Brain pericyte (primary cell): ENCODE measurements at regions not wholly inside any gene's neighbourhood (a gene's known extent, or its start where the extent isn't known, plus 50 kb on each side); places are given as distances from the start of the nearest gene placed in this dataset.

Experiments used
- DNase-seq: peaks from one replicate; pipeline ENCODE4 v3.0.0-alpha.2; 2012; ENCODE audit warnings: low read depth, low spot score

- DNase-seq = no peak
Measured at GRCh38 chr2:204268458-204268857, 276.8 kb upstream of the PARD3B start.

DNA sequence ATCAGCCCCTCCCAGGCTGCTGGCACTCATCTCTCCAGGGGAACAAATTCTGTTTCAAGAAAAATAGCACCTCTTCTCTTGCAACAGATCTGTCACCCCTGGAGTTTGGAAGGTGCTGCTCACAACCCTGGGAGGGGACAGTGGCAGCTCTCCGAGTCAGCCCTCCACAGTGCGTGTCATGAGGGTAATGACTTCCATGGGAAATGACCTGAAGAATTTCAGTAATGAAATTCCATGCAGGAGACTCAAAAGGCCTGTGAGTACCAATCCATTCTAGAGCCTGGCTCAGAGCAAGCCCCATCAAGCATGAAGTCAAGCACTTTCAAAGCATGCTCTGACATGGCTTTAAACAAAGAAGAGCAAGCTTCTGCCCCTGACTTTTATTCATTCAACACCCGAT lies 276.3 kb upstream of the PARD3B start:
- DNase-seq = no peak

GRCh38 chr2:204272089-204272488 lies 273.2 kb upstream of the PARD3B start:
- DNase-seq = no peak

DNA sequence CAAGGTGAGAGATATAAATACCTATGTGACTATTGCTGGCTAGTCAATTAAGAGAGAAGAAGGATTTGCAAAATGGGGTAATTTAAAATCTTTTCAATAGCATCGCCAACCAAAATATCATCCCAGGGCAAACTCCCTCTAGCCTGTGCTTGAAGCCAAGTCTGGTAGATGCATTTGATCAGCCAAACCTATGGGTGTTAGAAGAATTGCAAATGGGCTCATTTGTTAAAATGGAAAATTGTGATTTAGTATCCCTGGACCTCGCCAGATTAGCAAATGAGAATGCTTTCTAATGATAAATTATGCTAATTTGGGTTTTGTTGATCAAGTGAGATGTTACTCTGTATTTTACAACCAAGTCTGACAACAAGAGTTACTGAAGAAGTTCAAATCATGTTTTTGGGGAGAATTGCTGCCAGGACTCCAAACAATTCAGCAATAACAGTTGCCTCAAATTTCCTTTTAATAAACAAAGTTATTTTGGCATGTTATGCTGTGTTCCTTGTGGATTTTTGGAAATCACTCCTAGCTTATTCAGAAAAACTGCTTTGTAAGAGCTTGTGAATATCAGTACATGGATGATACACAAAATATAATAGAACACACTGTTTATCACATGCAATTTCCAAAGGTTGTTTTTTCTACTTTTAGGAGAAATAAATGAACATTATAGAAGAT lies 272.5 kb upstream of the PARD3B start:
- no peak for DNase-seq

- DNase-seq = no peak
Measured at GRCh38 chr2:204274429-204274828, 270.8 kb upstream of the PARD3B start.

GRCh38 chr2:204274991-204275390 lies 270.3 kb upstream of the PARD3B start:
- no peak for DNase-seq

GRCh38 chr2:204277226-204277625 lies 268.0 kb upstream of the PARD3B start:
- DNase-seq = no peak

DNA sequence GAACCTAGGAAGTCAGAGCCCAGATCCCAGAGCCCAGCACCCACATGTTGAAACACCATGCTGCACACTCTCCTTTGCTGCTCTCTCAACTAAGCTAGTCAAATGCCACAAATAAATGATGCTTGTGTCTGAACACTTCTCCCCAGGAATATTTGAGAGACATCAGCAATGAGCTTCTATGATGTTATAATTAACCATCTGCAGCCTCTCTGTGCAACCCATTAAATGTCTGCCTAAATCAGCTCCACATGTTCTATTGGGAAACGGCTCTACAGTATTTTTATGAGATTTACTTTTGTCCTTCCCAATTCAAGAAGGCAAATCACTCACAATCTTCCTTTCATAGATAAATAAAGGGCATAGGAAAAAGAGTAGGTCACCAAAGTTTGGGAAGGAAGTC lies 266.8 kb upstream of the PARD3B start:
- no peak for DNase-seq

DNA sequence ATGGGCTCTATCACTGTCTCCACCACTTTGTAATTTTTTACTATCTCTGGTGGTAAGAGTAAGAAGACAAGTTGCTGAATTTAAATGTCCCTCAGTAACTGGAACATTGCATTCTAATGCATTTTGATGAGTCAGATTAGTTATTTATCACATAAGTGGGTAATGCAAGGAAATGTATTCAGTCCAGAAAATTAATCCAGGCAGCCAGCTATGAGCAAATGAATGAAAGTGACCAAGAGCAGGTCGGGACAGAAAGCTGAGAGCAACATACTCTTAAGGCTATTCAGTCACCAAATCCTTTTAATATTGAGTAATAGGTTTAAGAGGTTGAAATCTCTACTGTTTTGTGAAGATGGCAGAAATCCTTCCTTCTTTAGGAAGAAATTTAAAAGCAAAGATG lies 265.5 kb upstream of the PARD3B start:
- no peak for DNase-seq

DNA sequence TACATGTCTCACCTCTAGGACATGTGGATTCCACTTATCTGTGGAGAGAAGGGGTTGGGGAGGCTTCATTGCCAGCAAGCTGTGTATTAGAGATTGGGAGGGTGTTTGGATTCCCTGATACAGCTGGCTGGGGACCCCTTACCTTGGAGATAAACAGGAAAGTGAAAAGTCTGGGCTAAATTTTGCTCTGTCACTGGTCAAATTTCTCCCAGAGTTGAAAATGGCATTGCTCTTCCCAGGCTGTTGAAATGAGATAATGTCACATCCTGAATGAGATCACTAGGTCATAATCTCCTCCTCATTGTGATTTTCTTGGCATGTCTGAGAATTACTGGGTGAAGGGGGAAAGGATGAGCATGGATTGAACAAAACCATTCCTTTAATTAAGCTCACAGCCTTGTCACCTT lies 265.0 kb upstream of the PARD3B start:
- no peak for DNase-seq

- DNase-seq = no peak
Measured at GRCh38 chr2:204282081-204282480, 263.2 kb upstream of the PARD3B start.

DNA sequence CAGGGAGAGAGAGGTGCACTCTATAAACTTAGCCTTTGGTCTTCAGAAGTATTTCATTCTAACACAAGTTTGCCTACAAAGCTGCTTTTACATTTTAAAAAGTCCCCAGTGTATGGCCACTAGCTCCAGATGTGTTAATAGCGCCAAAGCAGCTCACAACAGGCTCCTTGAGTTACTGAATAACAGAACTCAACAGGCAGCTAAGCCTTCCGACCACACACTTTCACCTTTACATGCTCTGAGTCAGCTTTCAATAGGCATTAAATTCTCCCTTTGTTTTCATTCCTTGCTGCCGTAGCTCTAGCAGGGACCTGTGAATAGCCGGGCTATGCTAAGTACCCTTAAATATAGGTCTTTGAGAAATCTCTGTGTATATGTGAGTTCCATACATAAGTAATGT lies 262.8 kb upstream of the PARD3B start:
- no peak for DNase-seq

DNA sequence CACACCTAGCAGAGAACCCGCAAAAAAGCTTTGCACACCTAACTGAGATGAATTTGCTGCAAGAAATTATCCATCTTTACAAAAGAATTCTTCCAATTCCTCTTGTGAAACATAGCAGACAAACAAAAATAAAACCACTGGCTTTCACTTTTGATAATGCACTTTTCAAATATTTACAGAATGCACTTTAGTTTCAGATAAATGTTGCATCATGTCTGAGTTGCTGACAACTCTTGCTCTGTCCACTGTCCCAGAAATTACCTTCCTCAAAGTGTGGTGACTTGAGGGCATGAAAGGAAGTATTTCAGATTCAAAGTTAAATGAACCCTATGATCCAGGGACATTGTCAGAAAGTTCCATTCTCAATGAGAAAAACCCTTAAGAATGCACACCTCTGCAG lies 256.2 kb upstream of the PARD3B start:
- DNase-seq = no peak

DNA sequence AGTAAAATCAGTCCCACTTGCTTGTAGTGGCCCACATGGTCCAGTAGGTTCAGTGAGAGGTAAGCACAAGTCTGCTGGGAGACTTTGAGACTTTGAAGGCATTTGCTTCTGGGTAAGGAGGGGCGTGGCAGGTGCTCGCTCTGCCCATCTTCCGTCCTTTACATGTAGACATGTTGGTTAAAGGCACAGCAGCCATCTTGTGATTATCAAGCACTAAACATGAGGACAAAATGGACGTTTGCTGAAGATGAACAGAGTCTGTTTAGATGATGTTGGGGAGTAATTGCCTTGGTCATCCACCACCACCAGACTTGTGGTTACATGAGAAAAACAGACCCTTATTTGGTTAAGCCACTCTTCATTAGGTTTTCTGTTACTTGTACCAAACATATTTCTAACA lies 252.8 kb upstream of the PARD3B start:
- DNase-seq = no peak

DNA sequence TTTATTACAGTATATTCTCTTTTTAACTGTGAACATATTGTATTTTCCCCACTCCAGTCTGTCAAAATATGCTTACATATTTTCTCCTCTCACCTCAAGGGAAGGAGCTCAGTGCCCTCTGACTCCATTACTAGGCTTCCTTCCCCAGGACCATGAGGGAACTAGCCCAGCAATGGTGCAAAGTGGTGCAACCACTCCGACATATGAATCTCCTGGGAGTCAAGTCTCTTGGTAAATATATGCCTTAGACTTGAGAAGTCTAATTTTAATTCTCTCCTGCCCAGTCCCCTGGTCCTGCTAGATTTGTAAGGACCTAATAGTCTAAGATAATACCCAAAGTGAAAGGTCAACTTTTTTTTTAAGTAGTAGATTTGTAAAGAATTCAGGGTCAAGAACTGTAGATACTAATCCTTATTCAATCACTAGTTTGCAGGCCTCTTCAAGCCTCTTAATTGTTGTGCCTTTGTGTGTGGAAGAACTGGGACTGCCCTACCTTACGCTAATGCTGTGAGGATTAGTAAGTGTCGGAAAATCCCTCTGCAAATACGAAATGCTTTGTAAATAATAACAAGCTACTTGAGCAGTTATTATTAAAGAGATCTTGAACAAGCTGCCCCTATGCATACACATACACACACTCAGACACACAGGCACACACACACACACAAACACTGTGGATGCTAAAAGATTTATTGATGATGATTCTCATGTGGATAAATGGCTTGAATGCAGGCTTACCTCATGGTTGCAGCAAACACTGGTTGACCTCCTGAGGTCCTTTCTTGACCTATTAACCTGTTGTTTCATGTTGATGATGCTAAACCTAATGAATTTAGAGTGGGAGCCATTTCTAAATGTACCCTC lies 251.2 kb upstream of the PARD3B start:
- no peak for DNase-seq

- no peak for DNase-seq
Measured at GRCh38 chr2:204298404-204298803, 246.9 kb upstream of the PARD3B start.

DNA sequence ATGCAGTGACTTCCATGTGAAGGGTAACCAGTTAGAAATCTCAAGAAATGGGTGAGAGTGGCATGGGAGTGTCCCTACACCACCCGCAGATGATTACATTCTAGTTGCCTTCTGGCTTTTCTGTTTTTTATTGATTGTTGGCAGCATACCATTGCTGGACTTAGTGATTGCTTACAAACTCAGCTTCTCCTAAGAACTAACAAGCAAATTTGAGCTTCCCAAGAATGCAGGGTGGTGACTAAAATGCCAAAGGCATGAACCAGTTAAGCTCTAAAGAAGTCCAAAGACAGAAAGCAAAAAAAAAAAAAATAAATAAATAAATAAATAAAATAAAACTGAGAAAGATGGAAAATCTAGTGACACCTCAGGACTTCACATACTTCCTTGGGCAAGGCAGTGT lies 245.5 kb upstream of the PARD3B start:
- DNase-seq = no peak

DNA sequence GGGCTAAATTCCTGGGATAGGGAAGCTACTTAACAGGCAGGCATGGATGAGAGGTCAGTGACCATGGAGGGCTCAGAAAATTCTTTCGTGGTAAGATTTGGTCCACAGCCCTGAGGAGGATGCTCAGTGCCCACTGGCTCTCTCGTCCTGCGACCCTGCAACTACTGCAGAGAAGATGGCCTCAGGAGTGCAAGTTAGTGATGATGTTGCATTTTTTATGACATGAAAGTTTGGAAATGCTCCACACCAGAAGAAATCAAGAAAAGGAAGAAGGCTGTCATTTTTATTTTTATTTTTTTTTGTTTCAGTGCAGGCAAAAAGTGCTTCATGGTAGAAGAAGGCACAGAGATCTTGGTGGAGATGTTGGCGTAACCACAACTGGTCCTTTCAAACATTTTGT lies 238.6 kb upstream of the PARD3B start:
- no peak for DNase-seq

- DNase-seq = no peak
Measured at GRCh38 chr2:204312105-204312504, 233.2 kb upstream of the PARD3B start.

GRCh38 chr2:204313256-204313655 lies 232.0 kb upstream of the PARD3B start:
- no peak for DNase-seq

- no peak for DNase-seq
Measured at GRCh38 chr2:204315236-204315662, 230.0 kb upstream of the PARD3B start.

DNA sequence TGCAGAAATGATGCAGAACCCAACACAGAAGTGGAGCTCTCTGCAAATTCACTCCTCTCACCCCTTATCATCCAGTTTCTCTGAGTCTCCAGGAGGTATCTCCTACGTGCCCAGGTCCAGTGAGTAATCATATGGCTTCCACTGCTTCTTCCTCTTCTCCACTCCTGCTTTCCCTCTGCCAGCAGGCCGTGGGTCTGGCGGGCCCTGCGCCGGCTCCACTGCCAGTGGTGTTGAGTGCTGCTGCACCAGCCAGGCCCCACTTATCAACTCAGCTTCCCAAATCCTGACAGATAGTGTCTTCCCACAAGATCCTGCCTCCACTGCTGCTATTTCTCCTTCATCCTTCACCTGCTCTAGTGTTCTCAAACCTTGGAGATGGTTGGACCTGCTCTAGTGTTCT lies 227.6 kb upstream of the PARD3B start:
- DNase-seq = no peak
